ENCODE measurements at regions not wholly inside any gene's neighbourhood (a gene's known extent, or its start where the extent isn't known, plus 50 kb on each side); places are given as distances from the start of the nearest gene placed in this dataset.

- Mint-ChIP-seq H3K9me3 (no peaks in the 10 kb centered on the region), H3K4me1 (no peaks in the 10 kb centered on the region), H3K27me3 (peaks cover 23% of the 10 kb centered on the region), H3K4me3 (no peak overlapping the region), H3K36me3 (no peaks in the 10 kb centered on the region), H3K27ac (no peak overlapping the region)
- POLR2A ChIA-PET, result no interaction called here
- ATAC-seq (ENCODE audit: low read depth) (no peak), DNase-seq (no peak)
Observed at GRCh38 chr9:99401680-99402504, 179.8 kb downstream of the SEC61B start.

- Mint-ChIP-seq H3K27me3 (peaks cover 24% of the 10 kb centered on the region), H3K36me3 (no peaks in the 10 kb centered on the region), H3K4me3 (no peak overlapping the region), H3K4me1 (no peaks in the 10 kb centered on the region), H3K9me3 (no peaks in the 10 kb centered on the region), H3K27ac (no peak overlapping the region)
- ATAC-seq (ENCODE audit: low read depth), result no peak
- no peak for DNase-seq
- POLR2A ChIA-PET, result no interaction called here
Observed at GRCh38 chr9:99403371-99403770, 181.3 kb downstream of the SEC61B start.

DNA sequence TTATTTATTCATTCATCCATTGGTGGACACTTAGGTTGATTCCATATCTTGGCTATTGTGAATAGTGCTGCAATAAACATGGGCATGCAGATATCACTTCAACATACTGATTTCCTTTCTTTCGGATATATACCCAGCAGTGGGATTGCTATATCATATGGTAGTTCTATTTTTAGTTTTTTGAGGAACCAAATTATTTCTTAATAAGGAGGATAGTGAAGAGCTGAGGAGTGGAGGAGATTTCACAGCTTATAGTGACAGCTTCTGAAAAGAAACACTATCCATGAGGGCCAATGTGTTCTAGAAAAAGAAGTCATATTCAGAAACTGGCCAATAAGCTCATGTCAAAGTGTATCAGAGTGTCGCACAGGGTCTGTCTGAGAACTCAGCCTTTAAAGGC, 183.3 kb downstream of the SEC61B start:
- Mint-ChIP-seq H3K27ac (no peak overlapping the region), H3K4me1 (no peaks in the 10 kb centered on the region), H3K4me3 (no peak overlapping the region), H3K9me3 (no peaks in the 10 kb centered on the region), H3K36me3 (no peaks in the 10 kb centered on the region), H3K27me3 (peaks cover 23% of the 10 kb centered on the region)
- DNase-seq (no peak), ATAC-seq (ENCODE audit: low read depth) (no peak)
- POLR2A ChIA-PET, result no interaction called here

DNA sequence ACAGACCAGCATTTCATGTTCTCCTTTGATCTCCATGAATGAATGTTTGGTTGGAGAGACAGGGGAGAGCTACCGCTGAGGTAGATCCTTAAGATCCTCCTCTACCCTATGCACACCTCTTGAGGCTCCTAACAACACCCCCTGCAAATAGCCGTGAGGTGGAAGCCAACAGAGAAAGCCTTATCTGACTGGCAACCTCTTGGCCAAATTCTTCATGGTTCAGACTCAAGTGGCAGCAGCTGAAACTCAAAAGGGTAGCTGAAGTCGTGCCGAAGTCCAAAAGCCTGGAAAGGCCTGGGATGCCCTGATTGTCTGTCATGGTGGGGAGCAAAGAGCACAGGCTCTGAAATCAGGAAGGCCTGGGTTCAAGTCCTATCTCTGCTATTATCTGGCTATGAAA, 184.9 kb downstream of the SEC61B start:
- Mint-ChIP-seq H3K4me1 (no peaks in the 10 kb centered on the region), H3K9me3 (no peaks in the 10 kb centered on the region), H3K27me3 (peaks cover 23% of the 10 kb centered on the region)

DNA sequence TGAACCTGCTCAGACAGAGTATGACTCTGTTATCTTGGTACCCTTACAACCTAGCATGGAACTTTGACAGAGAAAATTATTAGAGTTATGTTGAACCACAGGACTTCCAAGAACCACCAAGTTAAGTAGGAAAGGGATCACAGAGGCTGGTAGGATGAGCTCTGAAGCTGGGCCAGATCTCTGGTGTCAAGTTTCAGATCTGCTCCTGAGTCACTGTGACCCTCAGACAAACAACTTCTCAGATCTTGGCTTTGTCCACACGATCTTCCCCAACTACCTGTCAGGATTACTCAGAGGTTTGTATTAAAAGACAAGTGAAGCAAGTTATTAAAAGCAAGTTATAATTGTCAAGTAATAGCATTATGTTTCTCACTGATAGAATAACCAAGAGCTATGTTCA, 189.0 kb downstream of the SEC61B start:
- POLR2A ChIA-PET, result no interaction called here

More for the DNA sequence above, 184.9 kb downstream of the SEC61B start:
- POLR2A ChIA-PET, result no interaction called here
- Mint-ChIP-seq H3K27ac (no peak overlapping the region), H3K36me3 (no peaks in the 10 kb centered on the region), H3K4me3 (no peak overlapping the region)
- no peak for ATAC-seq (ENCODE audit: low read depth)
- no peak for DNase-seq

DNA sequence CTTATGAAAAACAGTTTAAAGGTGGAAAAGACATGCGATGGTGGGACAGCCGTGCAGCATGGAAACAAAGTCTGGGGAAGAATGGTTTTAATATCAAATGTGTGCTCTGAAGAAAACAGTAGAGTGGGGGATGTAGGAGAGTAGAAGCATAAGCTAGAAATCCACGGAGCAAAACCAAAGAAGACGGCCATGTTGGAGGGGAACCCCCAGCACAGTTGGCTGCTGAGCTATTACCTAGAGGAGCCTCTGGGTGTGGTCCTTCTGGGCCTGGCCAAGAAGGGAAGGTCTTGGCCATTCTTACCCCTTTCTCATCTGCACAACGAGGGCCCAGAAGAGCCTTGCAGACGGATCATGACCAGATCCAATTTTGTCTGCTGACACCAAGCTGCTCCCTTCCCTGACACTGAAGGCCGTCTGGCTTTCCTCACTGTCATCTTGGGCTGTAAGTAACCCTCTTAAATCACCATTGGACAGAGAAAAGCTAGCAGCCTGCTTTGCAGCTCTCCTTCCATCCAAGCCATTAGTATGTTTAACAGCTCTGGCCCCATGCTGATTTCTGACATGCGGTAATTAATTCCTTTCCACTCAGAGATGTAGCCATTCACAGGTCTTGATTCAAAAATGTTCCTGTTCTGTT, 189.5 kb downstream of the SEC61B start:
- no peaks in the 10 kb centered on the region for H3K9me3 Mint-ChIP-seq
- H3K27ac Mint-ChIP-seq, result no peak overlapping the region
- POLR2A ChIA-PET, result no interaction called here
- DNase-seq (no peak), ATAC-seq (ENCODE audit: low read depth) (no peak)
- H3K36me3 Mint-ChIP-seq, result no peaks in the 10 kb centered on the region
- peaks cover 9% of the 10 kb centered on the region for H3K27me3 Mint-ChIP-seq
- no peak overlapping the region for H3K4me3 Mint-ChIP-seq
- H3K4me1 Mint-ChIP-seq, result peaks cover 9% of the 10 kb centered on the region

More for the DNA sequence above, 189.0 kb downstream of the SEC61B start:
- peaks cover 12% of the 10 kb centered on the region for H3K27me3 Mint-ChIP-seq
- no peak overlapping the region for H3K4me3 Mint-ChIP-seq
- no peaks in the 10 kb centered on the region for H3K36me3 Mint-ChIP-seq
- H3K27ac Mint-ChIP-seq, result no peak overlapping the region
- DNase-seq (no peak), ATAC-seq (ENCODE audit: low read depth) (no peak)
- H3K4me1 Mint-ChIP-seq, result peaks cover 6% of the 10 kb centered on the region
- H3K9me3 Mint-ChIP-seq, result no peaks in the 10 kb centered on the region

DNA sequence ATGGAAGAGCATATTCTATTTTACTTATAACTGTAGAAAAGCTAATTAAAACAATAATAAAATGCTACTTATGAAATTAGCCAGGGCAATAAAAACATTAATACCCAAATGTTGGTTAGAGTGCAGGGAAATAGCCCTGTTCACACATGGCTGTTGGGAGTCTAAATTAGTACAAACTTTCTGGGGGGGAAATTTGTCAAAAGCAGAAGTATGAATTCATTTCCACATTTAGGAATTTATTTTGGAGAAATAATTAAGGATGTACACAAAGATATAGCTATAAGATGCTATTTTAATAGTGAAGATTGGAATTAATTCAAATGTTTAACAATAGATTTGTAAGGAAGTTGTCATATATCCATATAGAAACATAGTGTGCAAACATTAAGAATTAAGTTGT, 190.5 kb downstream of the SEC61B start:
- Mint-ChIP-seq H3K27me3 (peaks cover 12% of the 10 kb centered on the region), H3K36me3 (no peaks in the 10 kb centered on the region), H3K4me1 (peaks cover 11% of the 10 kb centered on the region), H3K9me3 (no peaks in the 10 kb centered on the region), H3K27ac (no peak overlapping the region), H3K4me3 (no peak overlapping the region)
- DNase-seq, result no peak
- POLR2A ChIA-PET, result no interaction called here
- no peak for ATAC-seq (ENCODE audit: low read depth)

- Mint-ChIP-seq H3K9me3 (no peaks in the 10 kb centered on the region), H3K27ac (no peak overlapping the region), H3K36me3 (no peaks in the 10 kb centered on the region), H3K4me3 (no peak overlapping the region), H3K27me3 (peaks cover 10% of the 10 kb centered on the region), H3K4me1 (peaks cover 11% of the 10 kb centered on the region)
- DNase-seq (no peak), ATAC-seq (ENCODE audit: low read depth) (no peak)
- POLR2A ChIA-PET, result no interaction called here
Observed at GRCh38 chr9:99414321-99414720, 192.2 kb downstream of the SEC61B start.

DNA sequence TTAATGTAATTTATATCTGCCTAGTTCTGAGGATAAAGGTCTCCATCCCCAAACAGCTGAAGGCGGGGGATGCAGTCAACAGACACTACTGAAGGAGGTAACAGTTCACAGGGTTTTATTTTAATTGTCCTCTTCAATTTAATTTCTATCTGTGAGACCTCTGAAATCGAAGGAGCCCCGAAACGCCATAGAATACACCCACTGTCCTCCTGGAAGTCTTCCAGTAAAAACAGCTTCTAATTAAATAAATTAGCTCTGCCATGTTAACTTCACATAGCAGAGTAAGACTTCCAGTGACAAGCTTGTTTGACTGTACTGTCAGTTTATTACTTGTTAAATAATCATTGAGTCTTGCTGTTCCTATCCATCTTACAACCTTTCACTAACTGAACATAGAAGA, 193.5 kb downstream of the SEC61B start:
- H3K36me3 Mint-ChIP-seq, result no peaks in the 10 kb centered on the region
- no peak overlapping the region for H3K4me3 Mint-ChIP-seq
- no peaks in the 10 kb centered on the region for H3K9me3 Mint-ChIP-seq
- no peak overlapping the region for H3K27ac Mint-ChIP-seq
- POLR2A ChIA-PET, result no interaction called here
- H3K4me1 Mint-ChIP-seq, result peaks cover 11% of the 10 kb centered on the region
- ATAC-seq (ENCODE audit: low read depth) (no peak), DNase-seq (no peak)
- peaks cover 8% of the 10 kb centered on the region for H3K27me3 Mint-ChIP-seq

GRCh38 chr9:99416007-99416406, 193.9 kb downstream of the SEC61B start:
- Mint-ChIP-seq H3K4me1 (peaks cover 11% of the 10 kb centered on the region), H3K4me3 (no peak overlapping the region), H3K36me3 (no peaks in the 10 kb centered on the region), H3K9me3 (no peaks in the 10 kb centered on the region), H3K27ac (no peak overlapping the region), H3K27me3 (peaks cover 8% of the 10 kb centered on the region)
- ATAC-seq (ENCODE audit: low read depth) (no peak), DNase-seq (no peak)
- POLR2A ChIA-PET, result no interaction called here

GRCh38 chr9:99419070-99419469, 197.0 kb downstream of the SEC61B start:
- Mint-ChIP-seq H3K27ac (no peak overlapping the region), H3K4me3 (no peak overlapping the region), H3K4me1 (peaks cover 11% of the 10 kb centered on the region), H3K27me3 (peaks cover 10% of the 10 kb centered on the region), H3K36me3 (no peaks in the 10 kb centered on the region), H3K9me3 (no peaks in the 10 kb centered on the region)
- no peak for ATAC-seq (ENCODE audit: low read depth)
- DNase-seq, result no peak
- POLR2A ChIA-PET, result no interaction called here

GRCh38 chr9:99421369-99421768, 199.3 kb downstream of the SEC61B start:
- Mint-ChIP-seq H3K4me3 (no peak overlapping the region), H3K27ac (no peak overlapping the region), H3K36me3 (no peaks in the 10 kb centered on the region), H3K9me3 (no peaks in the 10 kb centered on the region), H3K27me3 (peaks cover 6% of the 10 kb centered on the region), H3K4me1 (peaks cover 2% of the 10 kb centered on the region)
- POLR2A ChIA-PET, result no interaction called here
- ATAC-seq (ENCODE audit: low read depth), result no peak
- DNase-seq, result no peak

DNA sequence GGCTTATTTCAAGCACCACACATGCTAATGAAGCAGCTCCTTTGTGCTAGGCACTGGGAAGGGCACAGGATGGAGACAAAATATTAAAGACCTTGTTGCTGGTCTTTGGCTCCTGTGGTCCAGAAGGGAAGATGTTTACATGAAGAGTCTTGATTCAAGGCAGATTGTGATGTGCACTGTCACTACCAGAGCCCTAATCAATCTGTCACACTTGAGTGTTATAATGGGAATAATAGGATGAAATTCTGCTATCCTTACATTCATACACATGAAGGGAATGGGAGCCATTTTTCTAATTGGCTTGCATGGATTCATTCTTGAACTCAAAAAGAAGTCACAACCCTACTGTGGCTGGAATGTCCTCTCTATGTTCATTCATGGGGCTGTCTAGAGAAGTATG, 203.0 kb downstream of the SEC61B start:
- H3K27ac Mint-ChIP-seq, result no peak overlapping the region
- POLR2A ChIA-PET, result no interaction called here
- H3K4me1 Mint-ChIP-seq, result no peaks in the 10 kb centered on the region
- no peaks in the 10 kb centered on the region for H3K9me3 Mint-ChIP-seq
- ATAC-seq (ENCODE audit: low read depth) (no peak), DNase-seq (no peak)
- H3K27me3 Mint-ChIP-seq, result peaks cover 14% of the 10 kb centered on the region
- H3K4me3 Mint-ChIP-seq, result no peak overlapping the region
- no peaks in the 10 kb centered on the region for H3K36me3 Mint-ChIP-seq
